Suprapubic skin (tissue), 4 donors: ENCODE measurements at regions not wholly inside any gene's neighbourhood (a gene's known extent, or its start where the extent isn't known, plus 50 kb on each side); places are given as distances from the start of the nearest gene placed in this dataset.

Experiments used
- DNase-seq, 2 donors: peaks; one replicate each; pipeline ENCODE4 v3.0.0-alpha.2; 2019; ENCODE audit warnings: low spot score in 2 of 2
- H3K27ac ChIP-seq: fragments of 200-600 bp; sonication (generic); one replicate; pipeline ENCODE4 v1.5.1; 2019
- H3K27me3 ChIP-seq: fragments of 200-600 bp; sonication (generic); one replicate; pipeline ENCODE4 v1.5.1; 2019
- H3K36me3 ChIP-seq: fragments of 200-600 bp; sonication (generic); one replicate; pipeline ENCODE4 v1.5.1; 2019
- H3K4me1 ChIP-seq: fragments of 200-600 bp; sonication (generic); one replicate; pipeline ENCODE4 v1.5.1; 2019
- H3K4me3 ChIP-seq: fragments of 200-600 bp; sonication (generic); one replicate; pipeline ENCODE4 v1.5.1; 2019; ENCODE audit warnings: mild to moderate bottlenecking
- H3K9me3 ChIP-seq: fragments of 200-600 bp; sonication (generic); one replicate; pipeline ENCODE4 v1.5.1; 2019
- EP300 ChIP-seq: sonication (generic); formaldehyde crosslinking; IDR thresholded peaks from one replicate; pipeline ENCODE4 v1.6.1; 2017; ENCODE audit warnings: antibody characterized with exemption
- POLR2A ChIP-seq, 2 donors: fragments of 450-650 bp; IDR thresholded peaks; one replicate each; pipeline ENCODE4 v1.6.1; 2017; ENCODE audit warnings: antibody characterized with exemption in 2 of 2, mild to moderate bottlenecking in 2 of 2, moderate library complexity in 2 of 2
- POLR2AphosphoS5 ChIP-seq, 3 donors: sonication (generic); formaldehyde crosslinking; IDR thresholded peaks; one replicate each; pipeline ENCODE4 v1.6.1; 2017; ENCODE audit warnings: antibody characterized with exemption in 3 of 3
- WGBS: methylation state at CpG from one replicate; pipeline ENCODE4 v1.1.5; 2018; 5-methylcytosine and 5-hydroxymethylcytosine counted together
- TF ChIP-seq, protein P1 (sequence below), 2 donors: fragments of 200-600 bp in 1 of 2; fragments of 450-650 bp in 1 of 2; sonication (generic) in 1 of 2; IDR thresholded peaks; one replicate each; pipeline ENCODE4 v1.5.1; 2016 to 2019; ENCODE audit warnings: antibody characterized with exemption in 2 of 2, mild to moderate bottlenecking in 1 of 2, moderate library complexity in 1 of 2

- DNase-seq: no peak
- H3K4me3 ChIP-seq: no peak overlapping the region
- H3K4me1 ChIP-seq: peaks cover 6% of the 10 kb centered on the region
- no peaks in the 10 kb centered on the region for H3K9me3 ChIP-seq
- H3K27ac ChIP-seq: no peak overlapping the region
- no peaks in the 10 kb centered on the region for H3K36me3 ChIP-seq
- TF ChIP-seq POLR2AphosphoS5 (IDR thresholded peaks at IDR 0.05) (no peak), POLR2A (IDR thresholded peaks at IDR 0.05) (no peak)
- WGBS: 69% methylated on average over 3 of the region's 3 CpGs
- H3K27me3 ChIP-seq: peaks cover 15% of the 10 kb centered on the region
These were observed 144.5 kb upstream of the ID4 start for GRCh38 chr6:19692506-19693298.

- Histone ChIP-seq H3K27ac (no peak overlapping the region), H3K36me3 (no peaks in the 10 kb centered on the region), H3K27me3 (peaks cover 15% of the 10 kb centered on the region), H3K9me3 (no peaks in the 10 kb centered on the region), H3K4me1 (peaks cover 6% of the 10 kb centered on the region), H3K4me3 (no peak overlapping the region)
- TF ChIP-seq, protein P1, sequence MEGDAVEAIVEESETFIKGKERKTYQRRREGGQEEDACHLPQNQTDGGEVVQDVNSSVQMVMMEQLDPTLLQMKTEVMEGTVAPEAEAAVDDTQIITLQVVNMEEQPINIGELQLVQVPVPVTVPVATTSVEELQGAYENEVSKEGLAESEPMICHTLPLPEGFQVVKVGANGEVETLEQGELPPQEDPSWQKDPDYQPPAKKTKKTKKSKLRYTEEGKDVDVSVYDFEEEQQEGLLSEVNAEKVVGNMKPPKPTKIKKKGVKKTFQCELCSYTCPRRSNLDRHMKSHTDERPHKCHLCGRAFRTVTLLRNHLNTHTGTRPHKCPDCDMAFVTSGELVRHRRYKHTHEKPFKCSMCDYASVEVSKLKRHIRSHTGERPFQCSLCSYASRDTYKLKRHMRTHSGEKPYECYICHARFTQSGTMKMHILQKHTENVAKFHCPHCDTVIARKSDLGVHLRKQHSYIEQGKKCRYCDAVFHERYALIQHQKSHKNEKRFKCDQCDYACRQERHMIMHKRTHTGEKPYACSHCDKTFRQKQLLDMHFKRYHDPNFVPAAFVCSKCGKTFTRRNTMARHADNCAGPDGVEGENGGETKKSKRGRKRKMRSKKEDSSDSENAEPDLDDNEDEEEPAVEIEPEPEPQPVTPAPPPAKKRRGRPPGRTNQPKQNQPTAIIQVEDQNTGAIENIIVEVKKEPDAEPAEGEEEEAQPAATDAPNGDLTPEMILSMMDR (IDR thresholded peaks at IDR 0.05): no peak
- TF ChIP-seq POLR2A (IDR thresholded peaks at IDR 0.05) (no peak), POLR2AphosphoS5 (IDR thresholded peaks at IDR 0.05) (no peak), EP300 (no peak)
- WGBS: 93% methylated on average over 3 of the region's 3 CpGs
- no peak for DNase-seq
These were observed 142.5 kb upstream of the ID4 start for GRCh38 chr6:19694697-19695096.

DNA sequence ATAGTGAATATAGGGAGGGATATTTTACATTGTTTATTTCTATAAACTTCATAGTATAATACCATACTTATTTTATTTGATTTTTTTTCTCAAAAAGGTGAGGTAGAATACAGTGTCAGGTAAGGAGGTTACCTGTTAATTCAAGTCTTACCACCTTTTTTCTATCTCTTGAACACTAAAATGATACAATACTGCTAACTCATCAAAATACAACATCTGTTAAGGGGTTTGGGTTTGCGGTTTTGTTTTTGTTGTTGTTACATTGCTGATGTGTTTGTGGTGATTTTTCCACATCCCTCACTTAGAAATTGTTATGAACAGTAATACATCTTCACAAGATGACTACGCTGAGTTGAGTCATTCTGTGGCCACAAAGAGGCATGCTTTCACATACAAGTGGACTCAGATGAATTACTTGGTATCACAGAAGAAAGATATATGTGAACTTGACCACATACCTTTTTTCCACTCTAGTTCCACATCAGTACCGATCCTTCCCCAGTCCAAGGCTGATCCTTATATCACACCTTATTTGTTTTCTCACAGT, 139.4 kb upstream of the ID4 start:
- TF ChIP-seq, protein P1 (IDR thresholded peaks at IDR 0.05): no peak
- TF ChIP-seq POLR2A (IDR thresholded peaks at IDR 0.05): no peak
- no peak for TF ChIP-seq EP300
- no peak for TF ChIP-seq POLR2AphosphoS5 (IDR thresholded peaks at IDR 0.05)
- 85% methylated on average over 2 of the region's 3 CpGs for WGBS
- no peaks in the 10 kb centered on the region for H3K27me3 ChIP-seq

DNA sequence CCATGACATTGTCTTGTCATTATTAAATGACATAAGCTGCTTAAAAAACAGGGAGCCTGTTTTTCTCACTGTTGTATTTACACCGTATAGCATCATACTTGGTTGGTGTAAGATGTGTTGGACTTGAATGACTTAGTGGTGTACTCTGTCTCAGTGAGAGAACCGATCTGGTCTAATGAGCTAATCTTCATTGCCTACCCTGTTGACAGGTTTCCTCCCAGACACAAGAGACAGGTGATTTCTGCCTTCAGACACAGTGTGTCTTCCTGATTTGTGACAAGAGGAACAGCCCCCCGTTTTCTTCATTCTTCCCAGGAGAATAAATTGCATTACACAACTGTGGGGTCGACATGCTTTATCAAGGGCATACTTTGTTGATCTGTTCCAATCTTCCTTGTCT, 137.2 kb upstream of the ID4 start:
- Histone ChIP-seq H3K4me1 (no peaks in the 10 kb centered on the region), H3K9me3 (no peaks in the 10 kb centered on the region), H3K4me3 (no peak overlapping the region), H3K36me3 (no peaks in the 10 kb centered on the region), H3K27ac (no peak overlapping the region), H3K27me3 (no peaks in the 10 kb centered on the region)
- WGBS: 55% methylated on average over 4 of the region's 4 CpGs
- TF ChIP-seq POLR2A (IDR thresholded peaks at IDR 0.05): no peak
- TF ChIP-seq, protein P1 (IDR thresholded peaks at IDR 0.05): no peak
- no peak for DNase-seq

More for the DNA sequence above, 139.4 kb upstream of the ID4 start:
- Histone ChIP-seq H3K9me3 (no peaks in the 10 kb centered on the region), H3K4me1 (no peaks in the 10 kb centered on the region), H3K36me3 (no peaks in the 10 kb centered on the region), H3K27ac (no peak overlapping the region), H3K4me3 (no peak overlapping the region)
- DNase-seq: no peak

GRCh38 chr6:19705606-19706005, 131.6 kb upstream of the ID4 start:
- TF ChIP-seq EP300 (no peak), POLR2A (IDR thresholded peaks at IDR 0.05) (no peak), POLR2AphosphoS5 (IDR thresholded peaks at IDR 0.05) (no peak)
- TF ChIP-seq, protein P1 (IDR thresholded peaks at IDR 0.05): no peak
- Histone ChIP-seq H3K36me3 (no peaks in the 10 kb centered on the region), H3K27me3 (no peaks in the 10 kb centered on the region), H3K27ac (no peak overlapping the region), H3K9me3 (no peaks in the 10 kb centered on the region), H3K4me3 (no peak overlapping the region), H3K4me1 (no peaks in the 10 kb centered on the region)
- DNase-seq: no peak
- 65% methylated on average over 5 of the region's 5 CpGs for WGBS
